NT2/D1 (cell line): ENCODE measurements at regions not wholly inside any gene's neighbourhood (a gene's known extent, or its start where the extent isn't known, plus 50 kb on each side); places are given as distances from the start of the nearest gene placed in this dataset.

Experiments used
- SUZ12 ChIP-seq: IDR thresholded peaks from 2 replicates; pipeline ENCODE4 v1.6.1; 2011; ENCODE audit not compliant: insufficient read length, insufficient read depth; ENCODE audit errors: extremely low read depth
- YY1 ChIP-seq: IDR thresholded peaks from 2 replicates; pipeline ENCODE4 v1.6.1; 2011; ENCODE audit not compliant: insufficient read length, insufficient read depth
- ZNF274 ChIP-seq: IDR thresholded peaks from 2 replicates; pipeline ENCODE4 v1.6.1; 2011; ENCODE audit warnings: mild to moderate bottlenecking, low read depth, low read length

- no peak for TF ChIP-seq ZNF274
- no peak for TF ChIP-seq YY1
- TF ChIP-seq SUZ12: no peak
Observed at GRCh38 chr15:31433091-31433490, 106.5 kb downstream of the KLF13 start.
